GM19438 (cell line): ENCODE measurements at regions not wholly inside any gene's neighbourhood (a gene's known extent, or its start where the extent isn't known, plus 50 kb on each side); places are given as distances from the start of the nearest gene placed in this dataset.

Source experiments
- ATAC-seq: cut with Tn5 transposase; IDR thresholded peaks from one replicate; pipeline ENCODE4 v1.9.1; 2021; ENCODE audit warnings: low read depth; ENCODE audit not compliant: unreplicated experiment

DNA sequence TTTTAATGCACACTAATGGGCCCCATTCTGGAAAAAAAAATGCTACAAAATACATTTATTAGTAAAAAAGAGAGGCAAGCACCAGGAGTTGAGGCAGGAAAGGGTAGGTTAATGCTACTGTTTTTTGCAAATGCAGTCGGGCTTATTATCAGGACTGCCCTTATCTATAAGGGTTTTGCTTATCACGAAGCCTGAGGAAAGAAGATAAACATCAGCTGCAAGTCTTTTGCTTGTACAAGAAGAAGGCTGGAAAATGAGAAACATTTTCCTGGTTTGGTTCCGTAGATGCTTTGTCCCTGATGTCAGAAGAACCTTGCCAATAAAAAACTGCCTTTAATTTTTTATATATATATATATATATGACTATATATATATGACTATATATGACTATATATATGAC lies 189.3 kb upstream of the VGLL2 start:
- no peak for ATAC-seq

DNA sequence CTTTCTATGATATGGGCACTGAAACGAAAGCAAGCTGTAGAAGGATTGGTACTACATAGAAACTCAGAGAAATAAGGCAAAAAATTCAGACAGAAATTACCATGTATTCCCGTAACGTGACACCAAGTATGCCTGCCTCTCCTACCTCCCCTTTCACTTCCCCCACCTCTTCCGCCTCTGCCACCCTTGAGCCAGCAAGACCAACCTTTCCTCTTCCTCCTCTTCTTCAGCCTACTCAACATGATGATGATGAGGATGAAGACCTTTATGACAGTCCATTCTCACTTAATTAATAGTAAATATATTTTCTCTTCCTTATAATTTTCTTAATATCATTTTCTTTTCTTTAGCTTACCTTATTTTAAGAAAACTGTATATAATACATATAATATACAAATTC lies 188.1 kb upstream of the VGLL2 start:
- no peak for ATAC-seq

DNA sequence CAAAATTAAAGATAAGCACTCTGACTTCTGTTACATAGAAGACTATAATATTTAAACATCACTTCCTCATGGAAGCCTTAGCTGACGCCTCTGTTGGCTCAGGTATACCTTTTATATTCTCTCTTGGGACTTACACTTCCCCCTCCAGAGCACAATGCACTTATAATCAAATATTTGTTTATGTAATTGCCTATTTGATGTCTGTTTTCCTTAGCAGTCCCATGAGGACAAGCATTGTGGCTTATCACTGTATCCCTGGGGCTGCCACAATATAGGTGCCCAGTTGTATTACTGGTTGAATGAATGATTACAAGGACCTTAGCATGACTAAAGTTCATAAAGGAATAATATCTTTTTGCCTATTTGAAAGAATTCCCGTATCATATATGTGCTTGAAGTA lies 186.7 kb upstream of the VGLL2 start:
- no peak for ATAC-seq

DNA sequence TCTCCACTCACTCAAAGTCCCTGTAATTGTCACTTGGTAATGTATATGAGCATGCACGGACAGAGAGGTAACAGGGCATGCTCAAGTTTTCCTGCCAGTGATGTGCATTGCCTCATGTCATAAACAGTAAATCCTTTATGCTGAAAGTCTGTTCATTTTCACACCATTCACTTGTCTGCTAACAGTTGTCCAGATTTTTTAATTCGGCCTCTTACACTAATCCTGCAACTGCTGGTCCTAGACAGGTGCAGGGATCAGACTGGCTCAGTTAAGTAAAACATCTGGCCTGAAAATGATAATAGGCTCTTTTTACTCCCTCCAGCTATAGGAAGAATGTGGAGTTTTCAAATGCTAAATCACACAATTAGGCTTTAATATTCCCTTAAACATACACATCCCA lies 185.4 kb upstream of the VGLL2 start:
- no peak for ATAC-seq

DNA sequence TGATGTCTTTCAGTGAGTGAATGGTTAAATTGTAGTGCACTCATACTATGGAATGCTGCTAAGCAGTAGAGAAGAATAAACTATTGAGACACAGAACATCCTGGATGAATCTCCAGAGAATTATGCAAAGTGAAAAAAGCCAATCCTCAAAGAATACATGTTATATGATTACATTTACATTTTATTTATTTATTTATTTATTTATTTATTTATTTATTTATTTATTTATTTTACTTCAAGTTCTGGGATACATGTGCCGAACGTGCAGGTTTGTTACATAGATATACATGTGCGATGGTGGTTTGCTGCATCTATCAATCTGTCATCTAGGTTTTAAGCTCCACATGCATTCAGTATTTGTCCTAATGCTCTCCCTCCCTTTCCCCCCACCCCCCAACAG lies 175.8 kb upstream of the VGLL2 start:
- no peak for ATAC-seq

DNA sequence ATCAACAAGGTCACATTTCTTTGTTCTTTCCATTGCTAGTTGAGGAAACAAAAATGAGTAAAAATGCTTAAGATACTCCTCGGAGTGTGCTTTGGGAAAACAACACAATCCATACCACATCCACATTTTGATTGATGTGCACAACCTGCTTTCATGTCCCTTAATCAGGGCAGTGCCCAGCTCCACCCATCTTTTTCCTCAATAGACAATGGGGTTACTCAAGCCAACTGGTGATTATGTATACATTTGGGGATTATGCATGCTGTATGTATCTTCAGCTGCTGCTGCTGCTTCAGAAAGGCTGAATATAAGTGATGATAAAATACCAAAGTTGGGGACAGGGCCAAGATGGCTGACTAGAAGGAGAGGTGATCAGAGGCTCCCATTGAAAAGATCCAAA lies 155.2 kb upstream of the VGLL2 start:
- ATAC-seq, result no peak

DNA sequence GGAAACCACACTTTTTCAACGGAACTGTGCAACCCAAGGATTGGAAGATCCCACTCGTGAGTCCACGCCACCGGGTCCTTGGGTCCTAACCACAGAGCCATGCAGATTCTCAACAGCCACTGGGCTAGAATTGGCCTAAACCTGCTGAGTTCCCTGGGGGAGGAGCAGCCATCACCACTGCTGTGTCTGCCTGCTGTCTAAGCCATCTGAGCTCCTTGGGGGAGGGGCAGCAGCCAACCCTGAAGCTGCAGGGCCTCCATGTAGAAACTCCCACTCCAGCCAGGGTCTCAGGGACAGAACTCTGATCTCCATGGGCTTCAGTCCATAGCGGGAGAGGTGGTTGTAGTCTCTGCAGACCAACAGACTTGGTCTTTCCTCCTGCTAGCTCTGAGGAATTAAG lies 154.6 kb upstream of the VGLL2 start:
- no peak for ATAC-seq

DNA sequence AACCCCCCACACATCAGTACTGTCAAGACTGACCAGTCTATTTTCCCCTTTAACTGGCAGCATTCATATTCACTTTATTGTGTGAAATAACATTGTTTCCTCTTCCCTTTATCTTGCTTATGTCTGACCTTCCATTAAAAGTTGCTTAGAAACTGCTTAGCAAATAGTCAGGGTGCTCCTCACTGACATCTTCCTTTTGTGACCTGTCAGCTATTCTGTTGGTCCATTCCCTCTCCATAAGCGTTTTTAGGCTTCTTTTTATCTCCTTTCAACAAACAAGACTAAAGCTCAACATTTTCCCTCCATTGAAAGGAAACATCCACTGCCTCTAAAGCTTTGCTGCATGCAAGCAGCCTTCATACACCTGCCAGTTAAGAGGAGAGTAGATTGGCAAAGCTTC lies 147.7 kb upstream of the VGLL2 start:
- ATAC-seq, result no peak

DNA sequence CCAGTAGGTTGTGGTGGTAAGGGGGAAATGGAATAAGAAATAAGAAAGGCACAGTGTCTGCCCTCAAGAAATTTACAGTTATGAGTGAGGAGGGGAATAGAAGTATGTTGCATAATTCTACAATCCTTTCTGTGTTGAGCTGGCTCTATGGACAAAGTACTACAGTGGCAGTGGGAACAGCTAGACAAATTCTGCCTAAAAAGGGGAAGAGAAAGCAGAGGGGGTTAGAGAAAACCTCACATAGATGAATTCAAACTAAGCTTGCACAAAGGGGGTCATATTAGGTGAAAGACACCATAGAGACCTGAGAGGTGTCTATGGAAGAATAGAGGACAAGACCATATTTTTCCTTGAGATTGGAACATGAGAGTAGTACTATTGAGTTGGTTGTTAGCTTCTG lies 146.9 kb upstream of the VGLL2 start:
- no peak for ATAC-seq

DNA sequence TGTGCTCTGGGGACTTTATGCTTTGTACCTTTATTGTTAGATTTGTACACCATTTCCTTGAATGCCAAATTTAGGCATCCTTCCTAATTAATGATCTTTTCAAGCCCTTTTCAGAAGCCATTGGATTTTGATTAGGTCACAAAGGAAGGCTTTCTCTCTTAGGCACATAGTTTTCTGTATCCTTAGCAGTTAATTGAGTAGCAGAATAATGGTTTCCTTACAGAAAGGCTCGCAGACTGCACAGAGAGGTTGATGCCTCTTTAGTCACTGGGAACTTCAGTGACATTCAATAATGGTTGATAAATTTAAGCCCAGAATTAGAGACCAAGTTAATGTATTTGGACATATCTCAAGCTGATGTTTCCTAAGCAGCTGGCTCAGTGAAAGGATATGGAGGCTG lies 139.1 kb upstream of the VGLL2 start:
- ATAC-seq, result no peak

DNA sequence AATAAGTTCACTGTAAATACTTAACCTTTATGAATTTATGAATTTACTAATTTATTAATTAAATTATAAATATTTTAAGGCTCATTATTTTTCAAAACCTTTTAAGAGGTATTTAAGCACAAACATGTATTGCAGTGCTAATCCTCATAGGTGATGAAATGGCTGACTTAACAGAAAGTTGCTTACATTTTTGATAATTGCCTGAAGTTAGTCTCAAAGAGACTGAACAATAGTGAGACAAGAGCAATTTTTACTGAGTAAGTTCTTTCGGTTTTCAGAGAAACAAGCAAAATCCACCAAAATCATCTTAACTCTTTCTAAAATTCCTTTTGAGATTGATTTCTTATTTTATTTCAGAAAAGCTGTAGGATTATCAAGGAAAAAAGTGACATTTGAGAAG lies 137.3 kb upstream of the VGLL2 start:
- no peak for ATAC-seq

DNA sequence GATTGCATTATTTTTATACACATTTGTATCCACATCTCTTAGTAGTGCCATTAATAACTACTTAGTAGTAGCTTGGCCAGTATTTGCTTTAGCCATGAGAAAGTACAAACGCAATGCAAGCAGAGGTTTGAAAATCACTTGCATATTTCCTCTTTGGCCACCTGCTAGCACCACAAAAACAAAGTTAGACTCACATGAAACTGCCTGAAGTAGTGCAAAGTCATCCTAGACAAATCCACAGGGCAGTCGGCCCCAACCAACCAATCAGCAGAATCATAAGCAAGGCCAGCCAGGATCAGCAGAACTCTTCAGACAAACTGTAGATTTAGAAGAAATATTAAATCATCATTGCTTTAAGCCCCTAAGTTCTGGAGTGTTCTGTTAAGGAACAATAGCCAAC lies 135.2 kb upstream of the VGLL2 start:
- ATAC-seq, result no peak

DNA sequence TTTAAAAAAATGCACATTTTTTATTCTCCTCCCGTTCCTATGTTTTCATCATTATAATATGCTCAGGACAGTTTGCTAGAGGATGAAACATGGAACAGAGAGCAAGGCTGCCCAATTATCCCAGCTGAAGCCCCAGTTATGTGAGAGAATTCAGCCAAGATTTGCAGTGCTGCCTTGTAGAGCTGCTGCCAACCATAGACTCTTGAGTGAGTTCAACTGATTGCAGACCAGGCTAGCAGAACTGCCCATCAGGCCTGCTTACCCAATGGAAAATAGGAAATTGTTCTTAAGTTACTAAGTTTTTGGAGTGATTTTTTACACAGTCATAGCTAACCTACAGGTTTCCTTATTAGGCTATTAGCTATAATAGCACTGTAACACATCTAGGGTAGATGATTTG lies 128.7 kb upstream of the VGLL2 start:
- no peak for ATAC-seq

DNA sequence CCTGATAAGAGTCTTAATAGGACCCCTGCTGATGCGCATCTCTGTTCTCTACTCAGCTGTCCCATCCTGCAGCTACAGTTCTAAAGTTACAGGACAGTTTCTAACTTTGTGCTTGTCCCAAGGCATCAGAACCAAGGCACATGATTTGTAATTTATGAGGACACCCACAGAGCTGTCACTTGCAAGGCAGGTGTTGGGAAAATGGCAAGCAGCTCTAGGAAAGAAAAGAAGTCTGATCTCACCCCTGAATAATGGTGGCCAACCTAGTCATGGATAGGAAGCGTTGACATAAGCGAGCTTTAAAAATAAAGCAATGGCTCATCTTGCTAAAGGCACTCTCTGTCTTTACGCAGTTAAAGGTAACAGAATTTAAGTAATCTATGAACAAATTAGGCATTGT lies 127.6 kb upstream of the VGLL2 start:
- no peak for ATAC-seq

DNA sequence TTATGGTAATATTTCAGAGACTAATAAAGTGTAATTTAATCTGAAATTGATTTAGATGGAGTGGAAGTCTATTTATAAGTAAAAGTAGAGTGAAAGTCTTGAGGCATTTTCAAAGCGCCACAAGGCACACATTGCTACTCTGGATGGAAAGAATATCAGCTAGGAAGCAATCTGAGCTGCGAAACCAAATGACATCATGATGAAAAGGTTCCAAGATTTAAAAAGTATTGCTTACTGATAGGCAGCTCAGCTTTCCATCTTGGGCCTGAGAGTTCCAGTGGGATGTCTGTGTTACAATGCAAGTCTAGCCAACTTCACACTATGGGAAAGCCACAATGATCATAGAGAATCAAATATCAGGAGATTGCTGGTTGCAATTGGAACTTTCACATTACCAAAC lies 126.9 kb upstream of the VGLL2 start:
- ATAC-seq, result no peak

DNA sequence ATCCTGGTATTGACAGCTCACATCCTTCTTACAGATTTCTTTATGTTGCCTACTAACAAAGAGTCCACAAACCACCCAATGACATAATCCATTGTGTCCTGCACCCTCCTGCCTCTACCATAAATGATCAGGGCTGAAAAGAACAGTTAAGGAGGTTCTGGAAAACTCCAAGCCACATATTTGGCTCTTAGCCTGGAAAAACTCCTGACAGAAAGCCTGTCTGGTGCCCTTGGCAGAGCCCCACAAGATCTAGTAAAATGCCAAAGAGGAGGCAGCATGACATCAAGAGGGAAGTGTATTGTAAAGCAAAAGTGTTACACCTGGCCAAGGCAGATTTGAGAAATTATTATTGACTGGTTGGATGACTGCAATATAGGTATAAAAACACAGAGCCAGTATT lies 126.4 kb upstream of the VGLL2 start:
- ATAC-seq, result no peak

DNA sequence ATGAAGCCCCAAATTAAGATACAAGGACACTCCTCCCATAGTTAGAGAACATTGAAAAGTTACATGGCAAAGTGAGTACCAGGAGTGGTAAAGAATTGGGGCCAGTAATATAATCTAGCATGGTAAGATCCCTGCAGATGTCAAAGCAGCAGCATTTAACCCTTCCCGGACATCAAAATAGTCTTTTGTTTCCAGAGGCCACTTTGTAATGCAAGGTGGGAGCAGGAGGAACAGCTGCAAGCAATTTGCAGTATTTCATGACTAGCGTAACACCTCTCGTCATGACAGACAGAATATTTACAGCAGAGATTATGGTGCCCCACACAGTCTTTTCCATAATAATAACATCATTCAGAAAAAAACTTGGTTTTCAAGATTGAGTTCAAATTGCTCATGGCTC lies 123.2 kb upstream of the VGLL2 start:
- ATAC-seq, result no peak

DNA sequence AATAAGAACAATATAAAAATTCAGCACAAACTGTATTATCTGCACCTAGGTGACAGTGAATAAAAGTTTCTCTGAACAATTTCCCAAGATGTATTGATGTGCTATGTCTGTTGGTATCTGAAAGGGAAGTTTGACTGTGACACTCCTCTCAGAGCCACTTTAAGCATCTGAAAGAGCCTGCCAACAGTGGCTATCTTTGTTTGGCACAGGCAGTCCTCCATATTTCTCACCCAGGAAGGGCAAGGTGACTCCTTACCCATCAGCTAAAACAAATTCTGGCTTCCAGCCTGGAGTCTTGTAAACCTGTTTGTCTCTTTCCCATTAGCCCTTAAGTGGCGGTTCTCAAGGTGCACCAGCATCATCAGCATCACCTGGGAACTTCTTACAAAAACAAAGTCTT lies 122.4 kb upstream of the VGLL2 start:
- no peak for ATAC-seq

DNA sequence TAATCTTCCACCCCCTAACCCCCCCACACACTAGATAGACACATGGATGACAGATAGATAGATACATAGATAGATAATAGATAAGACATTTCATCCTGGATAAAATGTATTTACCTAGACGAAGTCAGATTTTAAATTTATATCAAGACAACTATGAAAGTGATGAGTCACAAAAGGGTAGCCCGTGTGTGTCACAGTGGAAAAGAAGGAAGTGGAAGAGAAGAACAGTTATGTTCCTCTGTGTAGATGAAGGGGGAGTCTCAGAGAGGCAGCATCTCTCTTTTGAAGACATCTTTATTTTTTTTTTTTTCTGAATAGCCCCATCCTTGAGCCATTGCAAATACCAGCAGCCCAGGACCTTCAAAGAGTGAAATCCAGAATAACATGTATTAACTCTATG lies 121.7 kb upstream of the VGLL2 start:
- ATAC-seq, result no peak

DNA sequence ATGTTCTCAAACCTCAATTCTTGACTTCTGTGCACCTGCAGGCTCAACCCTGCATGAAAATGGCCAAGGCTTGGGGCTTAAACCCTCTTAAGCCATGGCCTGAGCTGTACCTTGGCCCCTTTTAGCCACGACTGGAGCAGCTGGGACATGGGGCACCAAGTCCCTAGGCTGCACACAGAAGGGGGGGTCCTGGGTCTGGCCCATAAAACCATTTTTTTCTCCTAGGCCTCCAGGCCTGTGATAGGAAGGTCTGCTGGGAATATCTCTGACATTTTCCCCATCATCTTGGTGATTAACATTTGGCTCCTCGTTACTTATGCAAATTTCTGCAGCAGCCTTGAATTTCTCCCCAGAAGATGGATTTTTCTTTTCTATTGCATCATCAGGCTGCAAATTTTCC lies 119.4 kb upstream of the VGLL2 start:
- ATAC-seq, result no peak

DNA sequence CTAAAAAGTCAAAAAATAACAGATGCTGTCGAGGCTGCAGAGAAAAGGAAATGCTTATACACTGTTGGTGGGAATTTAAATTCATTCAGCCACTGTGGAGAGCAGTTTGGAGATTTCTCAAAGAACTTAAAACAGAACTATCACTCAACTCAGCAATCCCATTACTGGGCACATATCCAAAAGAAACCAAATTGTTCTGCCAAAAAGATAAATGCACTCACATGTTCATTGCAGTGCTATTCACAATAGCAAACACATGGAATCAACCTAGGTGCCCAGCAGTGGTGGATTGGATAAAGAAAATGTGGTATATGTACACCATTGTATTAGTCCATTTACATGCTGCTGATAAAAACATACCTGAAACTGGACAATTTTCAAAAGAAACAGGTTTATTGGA lies 116.0 kb upstream of the VGLL2 start:
- no peak for ATAC-seq

DNA sequence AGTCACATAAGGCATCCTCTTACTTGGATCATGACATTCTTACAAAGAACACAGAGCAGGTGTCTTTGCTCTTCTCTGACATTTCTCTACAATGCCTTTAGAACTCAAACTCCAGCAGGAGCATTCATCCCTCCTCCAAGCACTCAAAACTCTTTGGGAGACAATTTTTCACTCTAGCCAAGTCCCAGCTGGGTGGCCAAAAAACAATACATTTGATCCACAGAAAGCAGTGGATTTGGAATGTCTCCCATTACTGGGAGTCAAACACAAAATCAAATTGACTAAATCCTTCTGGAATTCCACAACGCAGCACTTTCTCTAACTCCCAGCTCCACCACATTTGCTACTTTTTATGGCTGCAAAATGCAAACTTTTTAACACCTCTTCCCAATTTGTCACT lies 108.6 kb upstream of the VGLL2 start:
- ATAC-seq, result no peak

DNA sequence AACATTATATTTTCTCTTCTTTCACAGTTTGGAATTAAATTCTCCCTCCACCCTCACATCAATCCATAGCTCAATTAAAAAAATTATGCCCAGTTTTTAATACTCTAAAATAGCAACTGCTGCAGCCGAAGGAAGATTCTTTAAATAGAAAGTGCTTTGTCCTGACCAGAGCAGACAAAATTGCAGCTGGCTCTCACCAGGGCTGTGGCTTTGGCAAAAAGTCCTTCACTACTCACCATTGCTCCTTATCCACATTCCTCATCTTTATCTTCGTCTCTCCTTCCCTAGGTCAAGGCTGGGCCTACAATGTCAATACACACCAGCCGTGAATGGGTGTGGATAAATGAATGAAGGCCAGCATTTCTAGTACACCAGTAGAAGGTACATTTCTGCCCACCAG lies 107.9 kb upstream of the VGLL2 start:
- no peak for ATAC-seq
